Lung (tissue), 11 donors: ENCODE measurements at regions not wholly inside any gene's neighbourhood (a gene's known extent, or its start where the extent isn't known, plus 50 kb on each side); places are given as distances from the start of the nearest gene placed in this dataset.

Experiments used
- ATAC-seq: fragments of 200-7000 bp; cut with Tn5 transposase; one replicate; pipeline ENCODE4 v1.9.1; 2020; ENCODE audit warnings: moderate number of reproducible peaks; ENCODE audit not compliant: insufficient read depth, low FRiP score
- DNase-seq, 3 donors: peaks; one replicate each; pipeline ENCODE4 v3.0.0-alpha.2; 2013 to 2017
- H3K27ac ChIP-seq, 2 donors: one replicate each; pipeline ENCODE4 v1.5.1; 2013; ENCODE audit warnings: mild to moderate bottlenecking in 2 of 2, moderate library complexity in 2 of 2, control low read depth in 1 of 2, inconsistent platforms in 1 of 2, low read depth in 1 of 2, low read length in 1 of 2
- H3K27me3 ChIP-seq, 3 donors: one replicate each; pipeline ENCODE4 v1.5.1; 2013; ENCODE audit warnings: low read length in 2 of 3; ENCODE audit not compliant: control insufficient read depth in 3 of 3, insufficient read depth in 3 of 3
- H3K36me3 ChIP-seq, 4 donors: one replicate each; pipeline ENCODE4 v1.5.1; 2013; ENCODE audit warnings: low read length in 4 of 4, mild to moderate bottlenecking in 1 of 4, moderate library complexity in 1 of 4; ENCODE audit not compliant: control insufficient read depth in 4 of 4, insufficient read depth in 4 of 4
- H3K4me1 ChIP-seq, 5 donors: one replicate each; pipeline ENCODE4 v1.5.1; 2013; ENCODE audit warnings: low read length in 5 of 5, mild to moderate bottlenecking in 2 of 5, moderate library complexity in 1 of 5; ENCODE audit not compliant: control insufficient read depth in 5 of 5, insufficient read depth in 5 of 5
- H3K4me3 ChIP-seq: one replicate; pipeline ENCODE4 v1.5.1; 2013; ENCODE audit warnings: mild to moderate bottlenecking, control low read depth, moderate library complexity
- H3K9ac ChIP-seq, 2 donors: one replicate each; pipeline ENCODE4 v1.5.1; 2013; ENCODE audit warnings: low read length in 2 of 2, control low read depth in 1 of 2; ENCODE audit not compliant: insufficient read depth in 1 of 2
- H3K9me3 ChIP-seq, 4 donors: one replicate each; pipeline ENCODE4 v1.5.1; 2013; ENCODE audit warnings: low read length in 3 of 4, mild to moderate bottlenecking in 1 of 4, moderate library complexity in 1 of 4; ENCODE audit not compliant: control insufficient read depth in 4 of 4, insufficient read depth in 3 of 4
- WGBS, 2 donors: extraction: QIAGEN DNeasy Blood & Tissue Kit; methylation state at CpG; one replicate each; pipeline ENCODE4 v1.1.7; 2013; 5-methylcytosine and 5-hydroxymethylcytosine counted together
- TF ChIP-seq, protein P1 (sequence below): IDR thresholded peaks from 2 replicates; pipeline ENCODE4 v1.5.1; 2012; ENCODE audit warnings: mild to moderate bottlenecking; ENCODE audit errors: control extremely low read depth, extremely low read depth
- donor health status: control.
- donor health status: control.
- donor health status: Bipolar disorder and iron deficiency.
- donor health status: healthy.
- donor health status: DM: yes; HTN: yes; CAD: no.

DNA sequence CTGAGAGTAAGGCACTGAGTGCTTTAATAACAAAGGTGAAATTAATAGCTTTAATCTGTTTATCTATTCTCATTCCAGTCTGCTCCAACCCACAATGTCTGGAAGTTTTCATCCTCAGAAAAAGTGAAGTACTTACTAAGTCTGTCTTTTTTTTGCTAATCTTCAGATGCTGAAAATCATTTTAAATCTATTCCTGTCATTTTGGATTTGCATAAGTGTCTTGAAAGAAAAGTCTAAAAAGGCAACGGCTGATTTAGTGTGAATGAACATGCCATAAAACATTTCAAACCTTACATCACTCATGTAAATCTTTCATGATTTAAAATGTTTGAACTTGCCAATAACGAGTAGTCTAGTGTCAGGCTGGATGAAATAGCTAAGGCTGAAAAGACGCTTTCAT is 685.6 kb downstream of the RPS29 start:
- no peak overlapping the region for H3K4me3 ChIP-seq
- H3K9me3 ChIP-seq: peaks cover 0 to 2% (median 0%) of the 10 kb centered on the region in 4 donors
- DNase-seq: no peak
- H3K36me3 ChIP-seq: no peaks in the 10 kb centered on the region
- WGBS, 2 donors: 69 to 82% methylated on average over 3 of the region's 3 CpGs
- H3K27ac ChIP-seq: no peak overlapping the region
- H3K9ac ChIP-seq: no peak overlapping the region
- TF ChIP-seq, protein P1, sequence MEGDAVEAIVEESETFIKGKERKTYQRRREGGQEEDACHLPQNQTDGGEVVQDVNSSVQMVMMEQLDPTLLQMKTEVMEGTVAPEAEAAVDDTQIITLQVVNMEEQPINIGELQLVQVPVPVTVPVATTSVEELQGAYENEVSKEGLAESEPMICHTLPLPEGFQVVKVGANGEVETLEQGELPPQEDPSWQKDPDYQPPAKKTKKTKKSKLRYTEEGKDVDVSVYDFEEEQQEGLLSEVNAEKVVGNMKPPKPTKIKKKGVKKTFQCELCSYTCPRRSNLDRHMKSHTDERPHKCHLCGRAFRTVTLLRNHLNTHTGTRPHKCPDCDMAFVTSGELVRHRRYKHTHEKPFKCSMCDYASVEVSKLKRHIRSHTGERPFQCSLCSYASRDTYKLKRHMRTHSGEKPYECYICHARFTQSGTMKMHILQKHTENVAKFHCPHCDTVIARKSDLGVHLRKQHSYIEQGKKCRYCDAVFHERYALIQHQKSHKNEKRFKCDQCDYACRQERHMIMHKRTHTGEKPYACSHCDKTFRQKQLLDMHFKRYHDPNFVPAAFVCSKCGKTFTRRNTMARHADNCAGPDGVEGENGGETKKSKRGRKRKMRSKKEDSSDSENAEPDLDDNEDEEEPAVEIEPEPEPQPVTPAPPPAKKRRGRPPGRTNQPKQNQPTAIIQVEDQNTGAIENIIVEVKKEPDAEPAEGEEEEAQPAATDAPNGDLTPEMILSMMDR: no peak
- ATAC-seq: no peak
- no peaks in the 10 kb centered on the region for H3K27me3 ChIP-seq
- no peaks in the 10 kb centered on the region for H3K4me1 ChIP-seq

DNA sequence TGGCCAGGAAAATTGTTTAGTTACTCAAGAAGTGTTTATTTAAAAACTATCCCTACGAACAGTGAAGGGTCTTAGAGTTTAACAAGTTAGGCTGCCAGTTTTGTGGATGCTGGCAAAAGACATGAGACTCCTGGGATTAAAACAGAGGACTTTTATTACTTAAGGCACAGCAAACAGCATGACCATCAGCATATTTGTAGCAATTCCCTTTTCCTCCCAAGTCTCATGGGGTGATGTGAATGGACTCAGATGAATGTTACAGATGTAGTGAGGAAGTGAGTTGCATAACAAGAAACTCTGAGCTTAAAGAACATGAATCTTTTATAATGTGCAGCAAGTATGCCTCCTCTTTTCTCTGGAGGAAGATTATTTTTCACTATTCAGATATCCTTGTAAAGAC is 695.8 kb downstream of the RPS29 start:
- H3K4me3 ChIP-seq: no peak overlapping the region
- ATAC-seq (no peak), DNase-seq (no peak)
- H3K36me3 ChIP-seq: no peaks in the 10 kb centered on the region
- TF ChIP-seq, protein P1: no peak
- no peak overlapping the region for H3K9ac ChIP-seq
- H3K27me3 ChIP-seq: no peaks in the 10 kb centered on the region
- 30 to 56% methylated on average over 1 of the region's 1 CpG for WGBS, 2 donors
- no peaks in the 10 kb centered on the region for H3K4me1 ChIP-seq
- no peaks in the 10 kb centered on the region for H3K9me3 ChIP-seq
- no peak overlapping the region for H3K27ac ChIP-seq

GRCh38 chr14:48876806-48877340 is 709.3 kb downstream of the RPS29 start:
- DNase-seq (no peak), ATAC-seq (no peak)
- Histone ChIP-seq H3K27ac (no peak overlapping the region), H3K36me3 (no peaks in the 10 kb centered on the region), H3K4me1 (no peaks in the 10 kb centered on the region), H3K4me3 (no peak overlapping the region), H3K9me3 (no peaks in the 10 kb centered on the region), H3K9ac (no peak overlapping the region), H3K27me3 (no peaks in the 10 kb centered on the region)
- WGBS, 2 donors: 71 to 75% methylated on average over 1 of the region's 1 CpG
- TF ChIP-seq, protein P1: no peak

DNA sequence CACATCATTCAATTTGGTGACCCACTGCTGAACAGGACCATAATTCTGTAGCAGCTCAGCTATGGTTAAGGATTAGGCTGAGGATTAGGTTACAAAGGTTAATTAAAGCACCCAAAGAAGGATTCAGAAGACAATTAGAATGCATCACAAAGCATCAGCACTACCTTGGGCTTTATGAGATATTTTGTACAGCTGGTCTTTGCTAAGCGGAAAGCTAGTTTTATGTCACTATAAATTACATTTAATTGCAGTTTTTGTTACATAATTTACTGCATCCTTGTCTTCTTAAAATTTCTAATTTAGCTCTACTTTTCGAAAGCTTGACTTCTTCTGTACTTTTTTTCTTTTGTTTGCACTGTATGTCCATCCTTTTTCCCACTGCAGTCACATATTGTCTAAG is 711.5 kb downstream of the RPS29 start:
- H3K9me3 ChIP-seq: no peaks in the 10 kb centered on the region
- WGBS, 2 donors: 91 to 92% methylated on average over 2 of the region's 2 CpGs
- TF ChIP-seq, protein P1: no peak
- DNase-seq (no peak), ATAC-seq (no peak)
- H3K27me3 ChIP-seq: no peaks in the 10 kb centered on the region
- H3K4me3 ChIP-seq: no peak overlapping the region
- no peak overlapping the region for H3K9ac ChIP-seq
- H3K36me3 ChIP-seq: no peaks in the 10 kb centered on the region
- no peaks in the 10 kb centered on the region for H3K4me1 ChIP-seq
- H3K27ac ChIP-seq: no peak overlapping the region
